ENCODE measurements at regions not wholly inside any gene's neighbourhood (a gene's known extent, or its start where the extent isn't known, plus 50 kb on each side); places are given as distances from the start of the nearest gene placed in this dataset.

DNA sequence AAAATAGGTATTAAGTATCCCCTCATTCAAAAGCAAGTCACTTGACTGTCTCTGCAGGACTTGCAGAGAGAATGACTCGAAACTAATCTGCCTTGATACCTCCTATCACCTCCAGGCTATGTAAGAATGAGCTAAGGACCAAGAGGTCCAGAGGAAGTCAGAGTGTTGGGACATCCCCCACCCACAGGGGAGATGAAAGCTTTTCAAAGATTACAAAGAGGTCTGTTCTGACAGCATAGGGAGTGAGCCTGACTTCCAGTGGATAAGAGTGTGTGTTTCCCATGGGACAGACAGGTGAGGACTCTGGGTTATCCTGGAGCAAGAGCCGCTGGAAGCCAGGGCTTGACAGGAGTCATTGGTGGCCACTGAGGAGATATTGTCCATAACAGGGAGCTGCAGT, 85.0 kb upstream of the TACR1 start:
- TF ChIP-seq, protein P1, sequence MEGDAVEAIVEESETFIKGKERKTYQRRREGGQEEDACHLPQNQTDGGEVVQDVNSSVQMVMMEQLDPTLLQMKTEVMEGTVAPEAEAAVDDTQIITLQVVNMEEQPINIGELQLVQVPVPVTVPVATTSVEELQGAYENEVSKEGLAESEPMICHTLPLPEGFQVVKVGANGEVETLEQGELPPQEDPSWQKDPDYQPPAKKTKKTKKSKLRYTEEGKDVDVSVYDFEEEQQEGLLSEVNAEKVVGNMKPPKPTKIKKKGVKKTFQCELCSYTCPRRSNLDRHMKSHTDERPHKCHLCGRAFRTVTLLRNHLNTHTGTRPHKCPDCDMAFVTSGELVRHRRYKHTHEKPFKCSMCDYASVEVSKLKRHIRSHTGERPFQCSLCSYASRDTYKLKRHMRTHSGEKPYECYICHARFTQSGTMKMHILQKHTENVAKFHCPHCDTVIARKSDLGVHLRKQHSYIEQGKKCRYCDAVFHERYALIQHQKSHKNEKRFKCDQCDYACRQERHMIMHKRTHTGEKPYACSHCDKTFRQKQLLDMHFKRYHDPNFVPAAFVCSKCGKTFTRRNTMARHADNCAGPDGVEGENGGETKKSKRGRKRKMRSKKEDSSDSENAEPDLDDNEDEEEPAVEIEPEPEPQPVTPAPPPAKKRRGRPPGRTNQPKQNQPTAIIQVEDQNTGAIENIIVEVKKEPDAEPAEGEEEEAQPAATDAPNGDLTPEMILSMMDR (IDR thresholded peaks at IDR 0.05; ENCODE audit: low read length) = no peak
- TF ChIP-seq EZH2phosphoT487 (IDR thresholded peaks at IDR 0.05; ENCODE audit: low read length) = no peak
